GM23338 (cell line): ENCODE measurements at regions not wholly inside any gene's neighbourhood (a gene's known extent, or its start where the extent isn't known, plus 50 kb on each side); places are given as distances from the start of the nearest gene placed in this dataset.

Source experiments
- ATAC-seq: fragments of 200-7000 bp; cut with Tn5 transposase; 3 replicates; pipeline ENCODE4 v1.9.1; 2020
- DNase-seq: peaks from one replicate; pipeline ENCODE4 v3.0.0-alpha.2; 2015; ENCODE audit warnings: low spot score
- H2AFZ ChIP-seq: fragments of 200-600 bp; sonication (generic); 2 replicates; pipeline ENCODE4 v1.8.0; 2016; ENCODE audit warnings: antibody characterized with exemption, mild to moderate bottlenecking, moderate library complexity
- H3F3A ChIP-seq: fragments of 200-600 bp; sonication (generic); replicated peaks from 2 replicates; pipeline ENCODE4 v1.8.0; 2017; ENCODE audit warnings: antibody characterized with exemption, mixed run types, low read depth
- H3K27ac ChIP-seq: fragments of 200-600 bp; sonication (generic); 2 replicates; pipeline ENCODE4 v1.6.1; 2016; ENCODE audit warnings: low read depth
- H3K27me3 ChIP-seq: fragments of 200-600 bp; sonication (generic); 2 replicates; pipeline ENCODE4 v1.8.0; 2016; ENCODE audit warnings: mild to moderate bottlenecking, mixed run types, moderate library complexity; ENCODE audit not compliant: insufficient read depth
- H3K36me3 ChIP-seq: fragments of 200-600 bp; sonication (generic); 2 replicates; pipeline ENCODE4 v1.8.0; 2016; ENCODE audit warnings: mild to moderate bottlenecking; ENCODE audit not compliant: insufficient read depth
- H3K4me1 ChIP-seq: fragments of 200-600 bp; sonication (generic); 2 replicates; pipeline ENCODE4 v1.8.0; 2016; ENCODE audit warnings: mild to moderate bottlenecking, moderate library complexity; ENCODE audit not compliant: insufficient read depth
- H3K4me2 ChIP-seq: fragments of 200-600 bp; sonication (generic); 2 replicates; pipeline ENCODE4 v1.7.1; 2017; ENCODE audit warnings: mixed run types
- H3K4me3 ChIP-seq: fragments of 200-600 bp; sonication (generic); 2 replicates; pipeline ENCODE4 v1.6.1; 2016; ENCODE audit warnings: mixed run types
- H3K79me2 ChIP-seq: fragments of 200-600 bp; sonication (generic); replicated peaks from 2 replicates; pipeline ENCODE4 v1.8.0; 2017; ENCODE audit warnings: mild to moderate bottlenecking; ENCODE audit not compliant: insufficient read depth
- H3K9me2 ChIP-seq: fragments of 200-600 bp; sonication (generic); 2 replicates; pipeline ENCODE4 v1.8.0; 2017; ENCODE audit not compliant: insufficient read depth
- H4K20me1 ChIP-seq: fragments of 200-600 bp; sonication (generic); replicated peaks from 2 replicates; pipeline ENCODE4 v1.8.0; 2017; ENCODE audit warnings: mild to moderate bottlenecking; ENCODE audit not compliant: insufficient read depth
- H3K27ac Mint-ChIP-seq: 2 replicates; pipeline ENCODE4 v1.8.0; 2020; ENCODE audit warnings: inconsistent platforms, mild to moderate bottlenecking, moderate library complexity, mixed read lengths
- H3K27me3 Mint-ChIP-seq: 3 replicates; pipeline ENCODE4 v1.8.0; 2022; ENCODE audit warnings: low read depth, mild to moderate bottlenecking, moderate library complexity, mixed read lengths, inconsistent platforms; ENCODE audit not compliant: insufficient read depth, poor library complexity
- H3K36me3 Mint-ChIP-seq: 3 replicates; pipeline ENCODE4 v1.8.0; 2021; ENCODE audit warnings: low read depth, mild to moderate bottlenecking, inconsistent platforms, moderate library complexity, mixed read lengths
- H3K4me1 Mint-ChIP-seq: 3 replicates; pipeline ENCODE4 v1.8.0; 2020; ENCODE audit warnings: mild to moderate bottlenecking, inconsistent platforms, mixed read lengths
- H3K4me3 Mint-ChIP-seq: 3 replicates; pipeline ENCODE4 v1.8.0; 2021; ENCODE audit warnings: moderate library complexity, mild to moderate bottlenecking, inconsistent platforms, mixed read lengths
- H3K9me3 Mint-ChIP-seq: 3 replicates; pipeline ENCODE4 v1.8.0; 2020; ENCODE audit warnings: moderate library complexity, mild to moderate bottlenecking, inconsistent platforms, mixed read lengths
- CREB1 ChIP-seq: fragments of 250-450 bp; sonication (Bioruptor Pico); IDR thresholded peaks from 2 replicates; pipeline ENCODE4 v1.5.0; 2020; ENCODE audit warnings: low read depth, mild to moderate bottlenecking, moderate library complexity
- EZH2 ChIP-seq: fragments of 200-600 bp; sonication (generic); IDR thresholded peaks from one replicate; pipeline ENCODE4 v1.8.0; 2017; ENCODE audit warnings: antibody characterized with exemption, mild to moderate bottlenecking, low read depth; ENCODE audit not compliant: unreplicated experiment
- EZH2phosphoT487 ChIP-seq: fragments of 200-600 bp; sonication (generic); IDR thresholded peaks from one replicate; pipeline ENCODE4 v1.8.1; 2018; ENCODE audit warnings: antibody characterized with exemption; ENCODE audit not compliant: unreplicated experiment
- JUNB ChIP-seq: IDR thresholded peaks from one replicate; pipeline ENCODE4 v1.6.1; 2016; ENCODE audit warnings: antibody characterized with exemption; ENCODE audit not compliant: unreplicated experiment
- NANOG ChIP-seq: IDR thresholded peaks from 2 replicates; pipeline ENCODE4 v1.6.1; 2016; ENCODE audit warnings: antibody characterized with exemption, borderline replicate concordance
- POLR2AphosphoS5 ChIP-seq: IDR thresholded peaks from 2 replicates; pipeline ENCODE4 v1.6.1; 2016; ENCODE audit warnings: antibody characterized with exemption, low read depth
- STAT1 ChIP-seq: IDR thresholded peaks from one replicate; pipeline ENCODE4 v1.6.1; 2016; ENCODE audit warnings: antibody characterized with exemption; ENCODE audit not compliant: unreplicated experiment
- ZNF114 ChIP-seq: fragments of 250-450 bp; sonication (Bioruptor Pico); IDR thresholded peaks from 2 replicates; pipeline ENCODE4 v1.5.0; 2020; ENCODE audit warnings: mild to moderate bottlenecking, moderate library complexity
- ZNF331 ChIP-seq: fragments of 250-450 bp; sonication (Bioruptor Pico); IDR thresholded peaks from 2 replicates; pipeline ENCODE4 v1.5.0; 2020; ENCODE audit warnings: low read depth, mild to moderate bottlenecking, moderate library complexity
- TF ChIP-seq, protein P1 (sequence below), 2 experiments: fragments of 200-600 bp in 1 of 2; sonication (generic) in 1 of 2; conservative IDR thresholded peaks; 2 replicates each; pipeline versions ENCODE4 v1.5.1 to v1.6.1; 2016 to 2017; ENCODE audit warnings: antibody characterized with exemption in 2 of 2, low read depth in 2 of 2, mild to moderate bottlenecking in 2 of 2, moderate library complexity in 1 of 2
- TF ChIP-seq, protein P2 (sequence below): IDR thresholded peaks from 2 replicates; pipeline ENCODE4 v1.6.1; 2016; ENCODE audit warnings: antibody characterized with exemption
- TF ChIP-seq, protein P3 (sequence below): fragments of 250-450 bp; sonication (Bioruptor Pico); IDR thresholded peaks from 2 replicates; pipeline ENCODE4 v1.5.0; 2020; ENCODE audit warnings: mild to moderate bottlenecking, moderate library complexity
- TF ChIP-seq, protein P4 (sequence below): IDR thresholded peaks from one replicate; pipeline ENCODE4 v1.6.1; 2018; ENCODE audit warnings: antibody characterized with exemption; ENCODE audit not compliant: unreplicated experiment

DNA sequence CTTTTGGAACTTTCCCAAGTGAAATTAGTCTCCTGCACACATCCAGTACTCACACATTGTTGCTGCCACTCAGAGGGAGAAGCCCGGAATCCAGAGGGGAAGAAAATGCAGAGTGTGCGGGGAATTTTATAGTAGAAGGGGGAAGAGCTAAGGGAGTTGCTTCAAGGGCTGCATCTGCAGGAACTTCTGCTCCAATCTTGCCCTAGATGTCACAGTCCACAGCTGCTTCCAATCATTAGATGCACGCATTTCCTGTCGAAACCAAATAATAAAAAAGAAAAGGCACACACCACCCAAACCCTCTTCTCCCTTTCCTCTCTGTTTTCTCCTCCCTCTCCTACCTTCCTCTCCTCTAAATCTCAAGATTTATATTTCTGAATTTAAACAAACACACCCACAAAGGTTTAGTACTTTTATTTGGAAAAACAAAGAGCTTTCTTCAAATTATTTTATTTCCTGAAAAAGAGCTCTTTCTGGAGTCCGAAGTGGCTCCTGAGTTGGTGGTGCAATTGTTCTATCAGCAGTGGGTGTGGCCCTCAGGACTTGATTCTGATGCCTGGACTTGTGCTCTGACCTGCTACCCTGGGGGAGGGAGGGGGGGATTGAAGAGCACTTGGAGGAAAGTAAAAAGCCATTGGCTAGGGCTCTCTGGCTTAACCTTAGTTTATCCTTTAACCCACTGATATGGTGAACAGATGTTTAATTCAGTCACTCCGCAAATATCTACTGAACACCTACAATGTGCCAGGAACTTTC is 72.0 kb downstream of the KCNE4 start:
- no peaks in the 10 kb centered on the region; the same call in none of the 2 replicates for H3K9me2 ChIP-seq
- Mint-ChIP-seq H3K27me3 (peaks cover 12% of the 10 kb centered on the region), H3K9me3 (no peaks in the 10 kb centered on the region; the same call in 2 of the 3 replicates), H3K36me3 (no peaks in the 10 kb centered on the region), H3K4me1 (peaks cover 17% of the 10 kb centered on the region), H3K27ac (no peak overlapping the region), H3K4me3 (no peak overlapping the region)
- H3K27ac ChIP-seq = no peak overlapping the region
- no peaks in the 10 kb centered on the region for H3F3A ChIP-seq
- ATAC-seq (no peak), DNase-seq (no peak)
- H3K36me3 ChIP-seq = no peaks in the 10 kb centered on the region
- H3K4me1 ChIP-seq = peaks cover 11% of the 10 kb centered on the region
- H2AFZ ChIP-seq = peak overlapping the region; percentile 63; the same call in 1 of the 2 replicates
- H3K4me3 ChIP-seq = no peak overlapping the region
- peak overlapping the region; percentile 51 for H3K4me2 ChIP-seq
- H3K79me2 ChIP-seq = no peaks in the 10 kb centered on the region
- no peak for TF ChIP-seq ZNF114
- TF ChIP-seq EZH2 = no peak
- no peak for TF ChIP-seq CREB1 (CRISPR knock-in tag)
- no peak for TF ChIP-seq POLR2AphosphoS5
- TF ChIP-seq, protein P1, sequence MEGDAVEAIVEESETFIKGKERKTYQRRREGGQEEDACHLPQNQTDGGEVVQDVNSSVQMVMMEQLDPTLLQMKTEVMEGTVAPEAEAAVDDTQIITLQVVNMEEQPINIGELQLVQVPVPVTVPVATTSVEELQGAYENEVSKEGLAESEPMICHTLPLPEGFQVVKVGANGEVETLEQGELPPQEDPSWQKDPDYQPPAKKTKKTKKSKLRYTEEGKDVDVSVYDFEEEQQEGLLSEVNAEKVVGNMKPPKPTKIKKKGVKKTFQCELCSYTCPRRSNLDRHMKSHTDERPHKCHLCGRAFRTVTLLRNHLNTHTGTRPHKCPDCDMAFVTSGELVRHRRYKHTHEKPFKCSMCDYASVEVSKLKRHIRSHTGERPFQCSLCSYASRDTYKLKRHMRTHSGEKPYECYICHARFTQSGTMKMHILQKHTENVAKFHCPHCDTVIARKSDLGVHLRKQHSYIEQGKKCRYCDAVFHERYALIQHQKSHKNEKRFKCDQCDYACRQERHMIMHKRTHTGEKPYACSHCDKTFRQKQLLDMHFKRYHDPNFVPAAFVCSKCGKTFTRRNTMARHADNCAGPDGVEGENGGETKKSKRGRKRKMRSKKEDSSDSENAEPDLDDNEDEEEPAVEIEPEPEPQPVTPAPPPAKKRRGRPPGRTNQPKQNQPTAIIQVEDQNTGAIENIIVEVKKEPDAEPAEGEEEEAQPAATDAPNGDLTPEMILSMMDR (conservative IDR thresholded peaks at IDR 0.05; ENCODE audit: low read depth in 2 of 2) = no peak
- TF ChIP-seq JUNB = no peak
- TF ChIP-seq, protein P2, sequence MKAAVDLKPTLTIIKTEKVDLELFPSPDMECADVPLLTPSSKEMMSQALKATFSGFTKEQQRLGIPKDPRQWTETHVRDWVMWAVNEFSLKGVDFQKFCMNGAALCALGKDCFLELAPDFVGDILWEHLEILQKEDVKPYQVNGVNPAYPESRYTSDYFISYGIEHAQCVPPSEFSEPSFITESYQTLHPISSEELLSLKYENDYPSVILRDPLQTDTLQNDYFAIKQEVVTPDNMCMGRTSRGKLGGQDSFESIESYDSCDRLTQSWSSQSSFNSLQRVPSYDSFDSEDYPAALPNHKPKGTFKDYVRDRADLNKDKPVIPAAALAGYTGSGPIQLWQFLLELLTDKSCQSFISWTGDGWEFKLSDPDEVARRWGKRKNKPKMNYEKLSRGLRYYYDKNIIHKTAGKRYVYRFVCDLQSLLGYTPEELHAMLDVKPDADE = no peak
- TF ChIP-seq, protein P3, sequence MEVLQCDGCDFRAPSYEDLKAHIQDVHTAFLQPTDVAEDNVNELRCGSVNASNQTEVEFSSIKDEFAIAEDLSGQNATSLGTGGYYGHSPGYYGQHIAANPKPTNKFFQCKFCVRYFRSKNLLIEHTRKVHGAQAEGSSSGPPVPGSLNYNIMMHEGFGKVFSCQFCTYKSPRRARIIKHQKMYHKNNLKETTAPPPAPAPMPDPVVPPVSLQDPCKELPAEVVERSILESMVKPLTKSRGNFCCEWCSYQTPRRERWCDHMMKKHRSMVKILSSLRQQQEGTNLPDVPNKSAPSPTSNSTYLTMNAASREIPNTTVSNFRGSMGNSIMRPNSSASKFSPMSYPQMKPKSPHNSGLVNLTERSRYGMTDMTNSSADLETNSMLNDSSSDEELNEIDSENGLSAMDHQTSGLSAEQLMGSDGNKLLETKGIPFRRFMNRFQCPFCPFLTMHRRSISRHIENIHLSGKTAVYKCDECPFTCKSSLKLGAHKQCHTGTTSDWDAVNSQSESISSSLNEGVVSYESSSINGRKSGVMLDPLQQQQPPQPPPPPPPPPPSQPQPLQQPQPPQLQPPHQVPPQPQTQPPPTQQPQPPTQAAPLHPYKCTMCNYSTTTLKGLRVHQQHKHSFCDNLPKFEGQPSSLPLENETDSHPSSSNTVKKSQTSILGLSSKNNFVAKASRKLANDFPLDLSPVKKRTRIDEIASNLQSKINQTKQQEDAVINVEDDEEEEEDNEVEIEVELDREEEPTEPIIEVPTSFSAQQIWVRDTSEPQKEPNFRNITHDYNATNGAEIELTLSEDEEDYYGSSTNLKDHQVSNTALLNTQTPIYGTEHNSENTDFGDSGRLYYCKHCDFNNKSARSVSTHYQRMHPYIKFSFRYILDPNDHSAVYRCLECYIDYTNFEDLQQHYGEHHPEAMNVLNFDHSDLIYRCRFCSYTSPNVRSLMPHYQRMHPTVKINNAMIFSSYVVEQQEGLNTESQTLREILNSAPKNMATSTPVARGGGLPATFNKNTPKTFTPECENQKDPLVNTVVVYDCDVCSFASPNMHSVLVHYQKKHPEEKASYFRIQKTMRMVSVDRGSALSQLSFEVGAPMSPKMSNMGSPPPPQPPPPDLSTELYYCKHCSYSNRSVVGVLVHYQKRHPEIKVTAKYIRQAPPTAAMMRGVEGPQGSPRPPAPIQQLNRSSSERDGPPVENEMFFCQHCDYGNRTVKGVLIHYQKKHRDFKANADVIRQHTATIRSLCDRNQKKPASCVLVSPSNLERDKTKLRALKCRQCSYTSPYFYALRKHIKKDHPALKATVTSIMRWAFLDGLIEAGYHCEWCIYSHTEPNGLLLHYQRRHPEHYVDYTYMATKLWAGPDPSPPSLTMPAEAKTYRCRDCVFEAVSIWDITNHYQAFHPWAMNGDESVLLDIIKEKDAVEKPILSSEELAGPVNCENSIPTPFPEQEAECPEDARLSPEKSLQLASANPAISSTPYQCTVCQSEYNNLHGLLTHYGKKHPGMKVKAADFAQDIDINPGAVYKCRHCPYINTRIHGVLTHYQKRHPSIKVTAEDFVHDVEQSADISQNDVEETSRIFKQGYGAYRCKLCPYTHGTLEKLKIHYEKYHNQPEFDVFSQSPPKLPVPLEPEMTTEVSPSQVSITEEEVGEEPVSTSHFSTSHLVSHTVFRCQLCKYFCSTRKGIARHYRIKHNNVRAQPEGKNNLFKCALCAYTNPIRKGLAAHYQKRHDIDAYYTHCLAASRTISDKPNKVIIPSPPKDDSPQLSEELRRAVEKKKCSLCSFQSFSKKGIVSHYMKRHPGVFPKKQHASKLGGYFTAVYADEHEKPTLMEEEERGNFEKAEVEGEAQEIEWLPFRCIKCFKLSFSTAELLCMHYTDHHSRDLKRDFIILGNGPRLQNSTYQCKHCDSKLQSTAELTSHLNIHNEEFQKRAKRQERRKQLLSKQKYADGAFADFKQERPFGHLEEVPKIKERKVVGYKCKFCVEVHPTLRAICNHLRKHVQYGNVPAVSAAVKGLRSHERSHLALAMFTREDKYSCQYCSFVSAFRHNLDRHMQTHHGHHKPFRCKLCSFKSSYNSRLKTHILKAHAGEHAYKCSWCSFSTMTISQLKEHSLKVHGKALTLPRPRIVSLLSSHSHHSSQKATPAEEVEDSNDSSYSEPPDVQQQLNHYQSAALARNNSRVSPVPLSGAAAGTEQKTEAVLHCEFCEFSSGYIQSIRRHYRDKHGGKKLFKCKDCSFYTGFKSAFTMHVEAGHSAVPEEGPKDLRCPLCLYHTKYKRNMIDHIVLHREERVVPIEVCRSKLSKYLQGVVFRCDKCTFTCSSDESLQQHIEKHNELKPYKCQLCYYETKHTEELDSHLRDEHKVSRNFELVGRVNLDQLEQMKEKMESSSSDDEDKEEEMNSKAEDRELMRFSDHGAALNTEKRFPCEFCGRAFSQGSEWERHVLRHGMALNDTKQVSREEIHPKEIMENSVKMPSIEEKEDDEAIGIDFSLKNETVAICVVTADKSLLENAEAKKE (CRISPR knock-in tag) = no peak
- TF ChIP-seq EZH2phosphoT487 = no peak
- TF ChIP-seq ZNF331 (CRISPR knock-in tag) = no peak
- TF ChIP-seq, protein P4, sequence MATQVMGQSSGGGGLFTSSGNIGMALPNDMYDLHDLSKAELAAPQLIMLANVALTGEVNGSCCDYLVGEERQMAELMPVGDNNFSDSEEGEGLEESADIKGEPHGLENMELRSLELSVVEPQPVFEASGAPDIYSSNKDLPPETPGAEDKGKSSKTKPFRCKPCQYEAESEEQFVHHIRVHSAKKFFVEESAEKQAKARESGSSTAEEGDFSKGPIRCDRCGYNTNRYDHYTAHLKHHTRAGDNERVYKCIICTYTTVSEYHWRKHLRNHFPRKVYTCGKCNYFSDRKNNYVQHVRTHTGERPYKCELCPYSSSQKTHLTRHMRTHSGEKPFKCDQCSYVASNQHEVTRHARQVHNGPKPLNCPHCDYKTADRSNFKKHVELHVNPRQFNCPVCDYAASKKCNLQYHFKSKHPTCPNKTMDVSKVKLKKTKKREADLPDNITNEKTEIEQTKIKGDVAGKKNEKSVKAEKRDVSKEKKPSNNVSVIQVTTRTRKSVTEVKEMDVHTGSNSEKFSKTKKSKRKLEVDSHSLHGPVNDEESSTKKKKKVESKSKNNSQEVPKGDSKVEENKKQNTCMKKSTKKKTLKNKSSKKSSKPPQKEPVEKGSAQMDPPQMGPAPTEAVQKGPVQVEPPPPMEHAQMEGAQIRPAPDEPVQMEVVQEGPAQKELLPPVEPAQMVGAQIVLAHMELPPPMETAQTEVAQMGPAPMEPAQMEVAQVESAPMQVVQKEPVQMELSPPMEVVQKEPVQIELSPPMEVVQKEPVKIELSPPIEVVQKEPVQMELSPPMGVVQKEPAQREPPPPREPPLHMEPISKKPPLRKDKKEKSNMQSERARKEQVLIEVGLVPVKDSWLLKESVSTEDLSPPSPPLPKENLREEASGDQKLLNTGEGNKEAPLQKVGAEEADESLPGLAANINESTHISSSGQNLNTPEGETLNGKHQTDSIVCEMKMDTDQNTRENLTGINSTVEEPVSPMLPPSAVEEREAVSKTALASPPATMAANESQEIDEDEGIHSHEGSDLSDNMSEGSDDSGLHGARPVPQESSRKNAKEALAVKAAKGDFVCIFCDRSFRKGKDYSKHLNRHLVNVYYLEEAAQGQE = no peak
- no peak for TF ChIP-seq STAT1
- no peak for TF ChIP-seq NANOG
- no peaks in the 10 kb centered on the region for H4K20me1 ChIP-seq
- no peaks in the 10 kb centered on the region for H3K27me3 ChIP-seq
